Gastrocnemius medialis (tissue), 4 donors: ENCODE measurements at regions not wholly inside any gene's neighbourhood (a gene's known extent, or its start where the extent isn't known, plus 50 kb on each side); places are given as distances from the start of the nearest gene placed in this dataset.
A peak's percentile ranks its signal among the peaks of the same experiment; 100 is the strongest.

Experiments
- CTCF ChIP-seq, 5 experiments: fragments of 450-650 bp in 3 of 5; fragments of 200-600 bp in 2 of 5; sonication (generic) in 2 of 5; IDR thresholded peaks in 4 of 5; conservative IDR thresholded peaks in 1 of 5; 1 replicate in 4 of 5; 2 replicates in 1 of 5; pipeline ENCODE4 v1.5.1; 2016 to 2019; ENCODE audit warnings: antibody characterized with exemption in 5 of 5, mild to moderate bottlenecking in 3 of 5, moderate library complexity in 3 of 5
- POLR2A ChIP-seq, 2 donors: fragments of 450-650 bp; IDR thresholded peaks; one replicate each; pipeline ENCODE4 v1.6.1; 2017; ENCODE audit warnings: antibody characterized with exemption in 2 of 2, mild to moderate bottlenecking in 2 of 2, moderate library complexity in 2 of 2

- TF ChIP-seq CTCF (IDR thresholded peaks at IDR 0.05 in 4 of 5, conservative IDR thresholded peaks at IDR 0.05 in 1 of 5) (peak in 2 of 5 experiments; percentile 26 to 29), POLR2A (IDR thresholded peaks at IDR 0.05) (no peak)
Observed at GRCh38 chr7:113015034-113015645, 71.5 kb downstream of the GPR85 start.
